Lower leg skin (tissue), 4 donors: ENCODE measurements at regions not wholly inside any gene's neighbourhood (a gene's known extent, or its start where the extent isn't known, plus 50 kb on each side); places are given as distances from the start of the nearest gene placed in this dataset.
A peak's percentile ranks its signal among the peaks of the same experiment; 100 is the strongest.

Experiments used
- DNase-seq, 2 donors: peaks; one replicate each; pipeline ENCODE4 v3.0.0-alpha.2; 2019; ENCODE audit warnings: low spot score in 2 of 2
- H3K4me3 ChIP-seq: fragments of 200-600 bp; sonication (generic); 2 replicates; pipeline ENCODE4 v1.5.1; 2017; ENCODE audit warnings: mild to moderate bottlenecking, low read depth; ENCODE audit not compliant: poor library complexity, severe bottlenecking
- CTCF ChIP-seq, 3 donors: fragments of 450-650 bp; IDR thresholded peaks; one replicate each; pipeline ENCODE4 v1.5.1; 2016; ENCODE audit warnings: antibody characterized with exemption in 3 of 3, mild to moderate bottlenecking in 3 of 3, moderate library complexity in 2 of 3
- POLR2A ChIP-seq, 2 donors: fragments of 450-650 bp; IDR thresholded peaks; one replicate each; pipeline ENCODE4 v1.6.1; 2016 to 2017; ENCODE audit warnings: antibody characterized with exemption in 2 of 2, mild to moderate bottlenecking in 1 of 2, moderate library complexity in 1 of 2
- WGBS, 2 donors: methylation state at CpG; one replicate each; pipeline ENCODE4 v1.1.5; 2018; 5-methylcytosine and 5-hydroxymethylcytosine counted together
- intact Hi-C: fragments of 100-400 bp; cut with DNase I; formaldehyde crosslinking; loops from one replicate; pipeline ENCODE4 v1.15.0; 2023; ENCODE audit warnings: low total_unique reads

- TF ChIP-seq POLR2A (IDR thresholded peaks at IDR 0.05): no peak
- DNase-seq: no peak
- intact Hi-C loops: no loop called here
- no peak overlapping the region for H3K4me3 ChIP-seq
- 73 to 75% methylated on average over 10 of the region's 10 CpGs for WGBS, 2 donors
These were observed 147.1 kb downstream of the CPEB2 start for GRCh38 chr4:15149234-15149838.

- WGBS, 2 donors: 31 to 35% methylated on average over 9 of the region's 9 CpGs
- intact Hi-C loops: no loop called here
- peak; percentile 63 to 91 for DNase-seq
- TF ChIP-seq CTCF (IDR thresholded peaks at IDR 0.05): no peak
- TF ChIP-seq POLR2A (IDR thresholded peaks at IDR 0.05): no peak
- H3K4me3 ChIP-seq: no peak overlapping the region
These were observed 147.7 kb downstream of the CPEB2 start for GRCh38 chr4:15149839-15150592.

- no peak for DNase-seq
- WGBS, 2 donors: 75 to 83% methylated on average over 2 of the region's 2 CpGs
- TF ChIP-seq POLR2A (IDR thresholded peaks at IDR 0.05) (no peak), CTCF (IDR thresholded peaks at IDR 0.05) (no peak)
- H3K4me3 ChIP-seq: no peak overlapping the region
- intact Hi-C loops: no loop called here
These were observed 148.3 kb downstream of the CPEB2 start for GRCh38 chr4:15150631-15151030.

- no peak for DNase-seq
- intact Hi-C loops: no loop called here
- WGBS, 2 donors: 0 to 100% methylated on average over 1 of the region's 1 CpG
- TF ChIP-seq POLR2A (IDR thresholded peaks at IDR 0.05) (no peak), CTCF (IDR thresholded peaks at IDR 0.05) (no peak)
- no peak overlapping the region for H3K4me3 ChIP-seq
These were observed 148.8 kb downstream of the CPEB2 start for GRCh38 chr4:15151033-15151432.

- intact Hi-C loops: no loop called here
- WGBS, 2 donors: 88 to 93% methylated on average over 2 of the region's 2 CpGs
- TF ChIP-seq POLR2A (IDR thresholded peaks at IDR 0.05) (no peak), CTCF (IDR thresholded peaks at IDR 0.05) (no peak)
- DNase-seq: no peak
- no peak overlapping the region for H3K4me3 ChIP-seq
These were observed 151.4 kb downstream of the CPEB2 start for GRCh38 chr4:15153662-15154061.

GRCh38 chr4:15158406-15159091 lies 156.3 kb downstream of the CPEB2 start:
- H3K4me3 ChIP-seq: no peak overlapping the region
- WGBS, 2 donors: 63 to 69% methylated on average over 9 of the region's 9 CpGs
- TF ChIP-seq POLR2A (IDR thresholded peaks at IDR 0.05) (no peak), CTCF (IDR thresholded peaks at IDR 0.05) (no peak)
- no peak for DNase-seq
- intact Hi-C loops: no loop called here
